ENCODE measurements at regions not wholly inside any gene's neighbourhood (a gene's known extent, or its start where the extent isn't known, plus 50 kb on each side); places are given as distances from the start of the nearest gene placed in this dataset.
A peak's percentile ranks its signal among the peaks of the same experiment; 100 is the strongest.
"Not testable (repeated sequence)": the region's sequence is repeated elsewhere in the genome, so short reads cannot be mapped to it uniquely, and the experiment has no call there.

DNA sequence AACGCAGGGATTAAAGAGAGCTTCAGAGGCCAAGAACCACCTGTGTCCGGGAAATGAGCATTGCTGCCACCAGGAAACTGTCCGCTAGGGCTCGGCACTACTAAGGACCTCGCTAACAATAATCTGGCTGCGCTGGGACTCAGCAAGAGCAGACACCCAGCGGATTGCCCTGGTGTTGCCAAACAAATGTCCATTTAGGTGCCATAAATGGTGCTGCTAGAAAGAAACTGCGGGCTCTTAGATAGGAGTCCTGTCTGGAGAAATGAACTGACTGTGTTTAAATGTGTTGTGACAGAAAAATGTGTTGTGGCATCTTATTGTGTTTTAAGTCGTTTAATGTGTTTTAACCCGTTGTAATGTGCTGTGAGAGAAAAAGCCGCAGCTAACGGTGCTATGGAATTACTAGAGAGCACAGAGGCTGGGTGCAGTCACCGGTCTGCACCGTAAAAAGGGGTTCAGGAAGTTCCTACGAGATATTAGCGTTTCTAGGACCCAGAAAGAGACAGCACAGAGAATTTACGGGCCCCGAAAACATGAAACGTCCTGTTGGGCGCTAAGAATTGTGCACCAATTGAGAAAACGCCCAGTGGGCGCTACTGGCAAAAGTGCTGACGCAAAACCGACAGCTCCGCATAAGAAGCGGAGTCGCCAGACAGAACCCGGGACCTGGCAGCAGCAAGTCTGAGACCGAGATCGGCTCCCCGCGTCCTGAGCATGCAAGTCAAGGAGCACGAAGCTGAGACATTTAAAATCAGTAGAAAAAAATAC lies 90.6 kb downstream of the ANXA2R start:
- peak; percentile 82 for DNase-seq

DNA sequence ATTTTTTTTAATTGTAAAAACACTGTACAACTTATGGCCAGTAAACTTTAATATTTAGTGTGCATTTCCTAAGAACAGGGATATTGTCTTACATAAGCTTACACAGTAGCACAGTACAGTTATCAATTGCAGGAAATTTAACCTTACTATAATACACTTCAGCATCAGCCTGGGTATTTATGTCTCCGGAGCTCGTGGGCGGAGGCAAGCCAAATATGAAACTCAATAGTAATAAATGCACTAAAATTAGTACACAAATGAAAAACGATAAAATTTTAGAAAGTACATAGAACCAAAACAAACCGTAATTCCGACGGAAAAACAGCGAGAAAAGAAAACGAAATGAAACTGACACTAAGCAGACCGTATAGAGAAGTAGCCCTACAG lies 91.2 kb downstream of the ANXA2R start:
- no peak for DNase-seq

DNA sequence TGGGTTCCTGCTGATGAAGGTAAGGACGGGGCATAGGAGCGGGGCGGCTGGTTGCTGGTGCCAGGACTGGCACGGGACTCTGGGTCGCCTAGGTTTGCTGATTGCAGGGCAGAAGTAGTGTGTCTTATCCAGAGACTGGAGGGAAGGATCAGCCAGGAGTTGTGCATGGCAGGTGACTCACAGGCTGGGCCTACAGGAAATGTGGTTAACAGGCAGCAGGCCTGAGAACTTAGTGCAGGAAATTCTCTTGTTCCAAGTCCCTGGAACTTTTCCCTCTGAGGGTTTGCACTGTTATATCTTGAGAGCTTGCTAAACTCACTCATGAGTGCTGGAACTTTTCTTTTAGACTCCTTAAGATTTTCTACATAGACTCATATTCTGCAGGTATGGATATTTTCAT lies 95.1 kb downstream of the ANXA2R start:
- no peak for DNase-seq

DNA sequence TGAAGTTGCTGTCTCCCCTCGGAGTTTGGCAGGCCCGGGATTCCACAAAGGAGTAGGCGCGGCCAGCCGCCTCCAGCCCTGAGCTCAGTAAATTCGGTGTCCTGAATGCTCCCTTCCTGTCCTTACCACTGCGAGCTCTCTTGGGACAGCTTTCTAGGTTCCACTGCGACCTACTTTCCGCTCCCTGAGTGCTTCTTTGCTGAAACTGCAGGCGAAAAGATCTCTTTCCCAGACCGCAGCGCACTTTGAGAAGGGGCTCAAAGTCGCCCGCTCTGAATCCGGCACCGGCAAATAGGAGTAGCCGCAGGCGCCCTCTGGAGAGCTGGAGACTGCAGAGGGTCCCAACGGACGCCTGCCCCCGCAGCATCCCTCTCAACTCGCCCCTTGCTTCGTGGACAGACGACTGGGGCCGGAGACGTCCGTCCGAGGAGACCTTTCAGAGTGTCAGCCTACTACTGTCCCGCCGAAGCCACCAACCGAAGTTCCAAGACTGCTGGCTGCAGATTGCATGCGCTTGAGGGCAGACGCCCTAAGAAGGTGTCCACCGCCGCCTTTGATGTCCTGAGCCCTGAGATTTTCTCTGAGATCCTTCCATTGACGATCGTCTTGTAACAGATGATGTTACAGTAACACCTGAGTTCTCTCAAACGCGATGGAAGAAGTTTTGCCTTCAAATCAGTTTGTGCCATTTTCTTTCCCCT lies 96.0 kb downstream of the ANXA2R start:
- no peak for DNase-seq

DNA sequence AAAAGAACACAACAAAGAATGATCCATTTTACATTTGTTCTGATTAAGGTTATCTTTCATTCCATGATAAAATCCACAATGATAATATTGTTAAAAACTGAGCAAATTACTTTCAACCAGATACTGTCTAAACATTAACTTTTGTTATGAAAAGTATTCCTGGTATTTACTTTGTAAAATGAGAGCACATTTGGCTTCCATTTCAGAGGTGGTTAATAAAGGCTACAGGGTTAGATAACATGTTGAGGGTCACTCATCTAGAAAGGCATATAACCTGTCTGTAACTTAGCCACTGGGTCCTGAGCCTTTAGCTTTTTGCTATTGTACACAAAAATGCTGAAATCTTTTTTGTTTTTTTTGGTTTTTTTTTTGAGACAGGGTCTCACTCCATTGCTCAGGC lies 99.3 kb downstream of the ANXA2R start:
- no peak for DNase-seq

DNA sequence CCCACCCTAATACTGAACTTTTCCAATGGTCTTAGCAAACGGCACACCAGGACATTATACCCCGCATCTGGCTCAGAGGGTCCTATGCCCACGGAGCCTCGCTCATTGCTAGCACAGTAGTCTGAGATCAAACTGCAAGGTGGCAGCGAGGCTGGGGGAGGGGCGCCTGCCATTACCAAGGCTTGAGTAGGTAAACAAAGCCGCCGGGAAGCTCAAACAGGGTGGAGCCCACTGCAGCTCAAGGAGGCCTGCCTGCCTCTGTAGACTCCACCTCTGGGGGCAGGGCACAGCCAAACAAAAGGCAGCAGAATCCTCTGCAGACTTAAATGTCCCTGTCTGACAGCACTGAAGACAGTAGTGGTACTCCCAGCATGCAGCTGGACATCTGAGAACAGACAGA lies 108.1 kb downstream of the ANXA2R start:
- DNase-seq, result not testable (repeated sequence)

DNA sequence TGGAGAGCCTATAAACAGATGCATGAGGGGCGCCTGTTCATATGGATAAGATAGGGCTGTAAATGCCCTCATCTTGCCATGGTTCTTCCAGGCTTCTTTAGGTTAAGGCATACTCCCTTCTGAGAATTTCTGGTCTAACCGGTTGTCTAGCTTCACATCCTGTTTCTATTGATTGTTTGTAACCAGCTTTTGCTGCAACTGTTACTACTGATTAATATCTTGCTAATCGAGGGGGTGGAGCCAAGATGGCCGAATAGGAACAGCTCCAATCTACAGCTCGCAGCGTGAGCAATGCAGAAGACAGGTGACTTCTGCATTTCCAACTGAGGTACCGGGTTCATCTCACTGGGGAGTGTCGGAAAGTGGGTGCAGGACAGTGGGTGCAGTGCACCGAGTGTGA lies 108.7 kb downstream of the ANXA2R start:
- DNase-seq, result not testable (repeated sequence)

DNA sequence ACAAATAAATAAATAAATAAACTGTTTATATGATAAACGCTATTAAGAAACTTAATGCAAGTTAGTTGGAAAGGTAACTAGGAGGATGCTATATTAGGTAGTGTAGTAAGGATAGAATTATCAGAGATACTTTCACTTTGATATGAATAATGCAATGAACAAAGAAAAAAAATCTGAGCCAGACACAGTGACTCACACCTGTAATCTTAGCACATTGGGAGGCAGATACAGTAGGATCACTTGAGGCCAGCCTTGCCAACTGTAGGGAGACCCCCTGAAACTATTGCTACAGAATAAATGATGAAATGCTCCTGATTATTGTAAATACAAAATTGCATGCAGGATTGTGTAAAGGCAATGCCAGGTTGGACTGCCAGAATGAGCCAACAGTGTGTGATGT lies 109.2 kb downstream of the ANXA2R start:
- DNase-seq, result no peak

DNA sequence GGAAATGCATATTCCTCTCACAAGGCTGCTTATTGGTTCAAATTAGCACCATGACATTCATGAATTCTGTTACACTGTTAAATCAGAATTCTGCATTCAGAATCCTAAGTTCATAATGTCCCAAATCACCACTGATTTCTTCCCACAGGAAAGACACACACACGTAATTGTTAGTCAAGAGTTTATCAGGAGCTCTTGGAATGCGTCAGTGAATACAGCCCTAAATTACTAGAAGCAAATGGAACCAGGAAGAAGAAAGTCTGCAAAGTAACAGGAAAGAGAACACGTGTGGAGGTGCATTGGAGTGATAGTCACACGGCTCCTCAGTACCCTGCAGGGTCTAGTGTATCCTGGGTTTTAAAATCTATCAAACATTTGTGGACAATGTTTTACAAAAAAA lies 110.2 kb downstream of the ANXA2R start:
- DNase-seq, result no peak

DNA sequence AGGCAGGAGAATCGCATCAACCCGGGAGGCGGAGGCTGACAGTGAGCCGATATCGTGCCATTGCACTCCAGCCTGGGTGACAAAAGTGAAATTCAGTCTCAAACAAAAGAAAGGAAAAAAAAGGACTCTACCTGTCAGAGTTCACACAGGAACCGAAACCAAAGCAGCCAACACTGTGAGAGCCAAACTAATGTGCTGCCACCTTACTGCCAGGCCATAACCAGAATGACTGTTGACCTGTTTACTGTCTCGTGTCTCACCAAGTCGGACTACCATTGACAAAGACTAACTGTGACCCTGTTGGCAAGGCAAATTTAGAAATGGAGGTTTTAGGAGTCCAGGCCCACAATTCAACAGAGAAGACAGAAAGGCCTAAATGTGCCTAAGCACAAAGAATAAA lies 112.4 kb downstream of the ANXA2R start:
- no peak for DNase-seq

DNA sequence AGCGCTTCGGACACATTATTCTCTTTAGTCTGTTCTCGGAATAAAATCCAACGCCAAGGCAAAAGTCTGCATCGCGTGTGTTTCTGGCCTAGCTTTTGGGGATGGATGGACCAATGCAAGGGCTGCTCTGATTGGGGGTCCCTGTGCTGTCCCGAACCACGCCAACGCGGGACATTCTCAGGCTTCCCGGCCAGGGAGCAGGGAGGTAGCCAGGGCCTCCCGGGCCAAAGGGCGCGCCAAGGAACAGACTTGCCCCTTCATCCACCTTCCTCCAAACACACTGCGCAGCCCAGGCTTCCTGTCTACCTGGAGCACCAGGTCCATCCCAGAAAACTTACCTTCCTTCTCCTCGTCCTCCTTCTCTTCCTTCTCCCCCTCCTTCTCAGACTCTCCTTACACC lies 113.0 kb upstream of the SELENOP start:
- DNase-seq, result no peak

DNA sequence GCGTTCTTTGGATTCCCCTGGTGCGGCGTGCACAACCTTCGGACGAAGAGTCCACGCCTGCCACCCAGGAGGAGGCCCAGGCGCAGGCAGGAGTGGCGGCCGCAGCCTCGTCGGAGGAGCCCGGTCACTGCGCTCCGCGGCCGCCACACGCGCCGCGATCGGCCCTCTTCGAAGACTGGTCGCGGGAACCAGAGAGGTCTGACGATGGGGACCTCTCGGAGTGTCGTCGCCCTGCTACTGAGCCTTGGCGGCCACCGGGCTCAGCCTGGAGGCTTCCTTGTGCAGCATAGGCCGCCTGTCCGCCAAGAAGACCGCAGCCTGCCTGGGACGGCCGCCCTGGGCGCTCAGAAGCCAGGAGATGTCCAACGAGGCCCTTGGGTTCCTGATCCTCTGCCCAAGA lies 112.5 kb upstream of the SELENOP start:
- no peak for DNase-seq

DNA sequence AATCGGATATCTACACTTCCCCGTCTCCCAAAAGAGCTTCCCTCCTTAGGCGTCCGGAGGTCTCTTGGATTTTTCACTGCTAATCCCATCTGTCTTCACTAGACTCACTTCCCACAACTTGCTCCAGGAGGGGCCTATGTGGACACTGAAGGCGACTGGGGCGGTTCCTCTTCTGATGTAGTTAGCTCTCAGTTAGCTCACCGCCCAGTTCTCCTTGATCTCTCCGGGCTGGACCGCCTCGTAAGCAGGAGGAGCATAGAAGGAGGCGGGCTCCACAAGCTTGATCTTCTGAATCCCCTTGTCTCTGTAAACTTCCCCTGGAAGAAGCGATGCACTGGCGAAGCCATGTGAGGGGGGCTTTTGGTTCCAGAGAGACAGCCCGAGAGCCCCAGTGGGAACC lies 112.0 kb upstream of the SELENOP start:
- no peak for DNase-seq

DNA sequence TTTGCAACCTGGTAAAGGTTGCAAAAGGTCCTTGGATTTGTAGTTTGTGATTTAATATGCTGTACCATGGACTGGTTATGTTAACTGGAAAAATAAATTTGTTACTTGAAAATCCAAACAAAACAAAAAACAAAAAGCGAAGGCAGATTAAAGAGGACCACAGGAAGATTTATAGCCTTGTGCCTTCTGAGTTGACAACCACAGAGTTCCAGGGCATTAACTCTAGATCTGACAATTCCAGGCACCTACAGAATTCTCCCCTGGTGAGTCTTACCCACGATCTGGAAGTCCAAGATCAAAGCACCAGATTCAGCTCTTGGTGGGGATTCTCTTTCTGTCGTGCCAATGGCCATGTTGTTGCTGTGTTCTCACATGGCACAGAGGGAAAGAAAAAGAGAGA lies 107.9 kb upstream of the SELENOP start:
- DNase-seq, result no peak

DNA sequence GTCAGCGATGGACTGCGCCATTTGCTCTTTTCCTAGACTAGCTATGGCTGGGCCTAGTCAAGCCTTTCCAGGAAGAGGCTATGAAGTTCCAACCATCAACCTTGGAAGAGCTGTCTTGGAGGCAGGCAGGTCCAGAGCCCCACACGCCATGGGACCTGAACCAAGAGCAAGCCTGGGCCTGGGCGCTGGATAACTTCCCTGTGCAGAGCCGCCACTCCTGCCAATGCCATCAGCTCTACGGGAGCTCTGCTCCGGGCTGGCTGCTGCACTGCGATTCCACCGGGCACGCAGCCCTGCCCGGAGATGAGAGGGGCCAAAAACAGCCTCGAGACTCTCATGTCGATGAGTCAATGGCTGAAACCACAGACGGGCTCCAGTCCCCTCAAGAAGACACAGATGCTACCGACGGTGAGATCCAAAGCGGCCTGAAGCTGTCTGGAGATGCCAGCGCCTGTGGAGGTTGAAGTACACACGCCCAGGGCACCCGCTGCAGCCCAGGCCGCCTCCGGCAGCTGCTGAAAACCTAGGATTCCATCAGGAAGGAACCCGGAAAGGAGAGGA lies 103.7 kb upstream of the SELENOP start:
- no peak for DNase-seq

DNA sequence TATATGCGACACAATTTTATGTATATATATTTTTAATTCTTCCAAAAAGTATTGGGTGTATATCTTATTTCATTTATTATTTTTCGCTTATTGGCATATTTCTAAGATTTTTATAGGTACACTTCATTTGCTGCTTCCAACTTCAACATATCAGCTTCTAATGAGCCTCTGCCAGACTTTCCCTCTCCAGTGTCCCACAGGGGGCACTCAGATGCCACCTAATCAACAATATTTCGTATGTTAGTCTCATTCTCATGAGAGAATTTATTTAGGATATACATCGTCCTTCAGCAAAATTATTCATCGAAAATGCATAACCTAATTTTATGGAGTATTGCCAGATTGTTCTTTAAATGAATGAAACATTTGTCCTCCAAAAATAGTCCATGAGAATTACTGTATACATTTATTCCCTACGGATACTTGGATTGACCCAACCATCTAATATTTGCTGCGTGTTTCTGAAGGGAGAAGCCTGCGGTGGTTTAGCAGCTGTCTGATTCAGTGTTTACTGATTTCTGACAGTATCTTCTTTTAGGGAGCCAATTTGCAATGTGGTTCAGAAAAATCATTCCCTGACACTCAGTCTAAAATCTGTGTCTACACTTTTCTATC lies 100.6 kb upstream of the SELENOP start:
- DNase-seq, result peak; percentile 70

DNA sequence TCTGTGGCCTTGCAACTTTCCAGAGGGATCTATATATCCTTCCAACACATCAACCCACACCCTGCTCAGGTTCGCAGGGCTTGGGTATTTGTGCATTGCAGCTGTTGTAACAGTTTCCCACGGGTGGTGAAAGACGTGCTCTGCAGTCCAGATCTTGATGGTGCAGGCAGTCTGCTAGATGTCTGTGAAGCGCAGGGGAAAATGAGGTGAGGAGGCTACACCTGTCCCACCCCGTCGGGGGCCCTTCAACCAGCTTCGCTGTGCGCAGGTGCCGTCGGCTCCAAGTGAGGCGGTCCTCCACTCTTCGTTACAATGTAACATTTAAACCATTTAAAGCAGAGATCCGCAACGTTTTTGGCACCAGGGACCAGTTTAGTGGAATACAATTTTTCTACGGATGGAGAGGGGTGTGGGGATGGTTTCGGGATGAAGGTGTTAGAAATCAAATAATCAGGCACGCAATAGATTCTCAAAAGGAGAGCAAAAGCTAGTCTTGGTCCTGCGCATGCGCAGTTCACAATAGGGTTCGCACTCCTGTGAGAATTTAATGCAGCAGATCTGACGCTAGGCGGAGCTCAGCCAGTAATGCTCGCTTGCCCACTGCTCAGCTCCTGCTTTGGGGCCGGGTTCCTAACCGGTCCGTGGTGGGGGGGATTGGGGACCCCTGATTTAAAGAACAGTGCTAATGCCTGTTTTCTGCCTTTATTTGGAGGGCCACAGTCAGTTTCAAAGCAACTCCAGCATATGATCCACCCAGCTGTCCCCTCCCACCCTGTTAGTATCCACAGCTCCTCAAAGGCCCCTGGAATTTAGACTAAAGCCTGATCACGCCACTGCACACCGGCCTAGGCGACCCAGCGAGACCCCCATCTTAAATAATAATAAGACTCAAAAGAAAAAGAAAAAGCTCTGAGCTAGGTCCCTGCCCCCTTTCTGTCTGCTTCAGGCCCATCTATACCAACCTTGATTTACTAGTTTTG lies 97.1 kb upstream of the SELENOP start:
- peak; percentile 93 for DNase-seq

DNA sequence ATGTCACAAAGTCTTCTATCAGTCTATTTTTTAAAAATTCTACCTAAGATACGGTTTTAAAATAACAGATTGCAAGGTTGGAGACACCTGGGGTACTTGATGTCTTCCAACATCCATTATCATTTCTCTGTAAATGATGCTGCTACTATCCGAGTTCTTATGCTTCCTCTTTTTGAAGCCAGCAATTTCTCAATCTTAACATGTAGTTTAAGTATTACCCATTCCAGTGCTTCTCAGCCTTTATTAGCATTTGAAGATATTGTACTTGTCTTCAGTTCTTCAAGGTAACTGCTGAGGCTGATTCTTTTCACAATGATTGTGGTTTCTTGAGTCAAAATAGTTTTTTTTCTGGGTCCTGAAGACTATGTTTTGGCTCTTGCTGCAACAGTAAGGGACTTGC lies 96.4 kb upstream of the SELENOP start:
- no peak for DNase-seq

DNA sequence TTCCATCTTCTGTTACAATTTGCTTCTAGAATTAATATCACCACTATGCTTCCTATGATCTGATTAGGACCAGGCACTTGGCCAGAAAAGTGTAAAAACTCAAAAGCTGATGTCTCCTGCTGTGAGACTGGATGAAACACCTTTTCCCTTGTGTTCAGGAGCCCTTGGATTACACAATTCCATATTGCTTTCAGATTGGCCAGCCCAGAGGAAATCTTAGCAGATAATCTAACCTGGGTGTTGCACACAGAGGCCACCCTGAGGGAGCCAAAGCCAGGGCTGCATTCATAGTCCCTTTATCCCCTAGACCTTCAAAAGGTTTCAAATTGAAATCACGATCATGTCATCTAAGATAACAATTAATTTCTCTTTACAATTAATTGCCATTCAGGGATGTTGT lies 94.1 kb upstream of the SELENOP start:
- no peak for DNase-seq

DNA sequence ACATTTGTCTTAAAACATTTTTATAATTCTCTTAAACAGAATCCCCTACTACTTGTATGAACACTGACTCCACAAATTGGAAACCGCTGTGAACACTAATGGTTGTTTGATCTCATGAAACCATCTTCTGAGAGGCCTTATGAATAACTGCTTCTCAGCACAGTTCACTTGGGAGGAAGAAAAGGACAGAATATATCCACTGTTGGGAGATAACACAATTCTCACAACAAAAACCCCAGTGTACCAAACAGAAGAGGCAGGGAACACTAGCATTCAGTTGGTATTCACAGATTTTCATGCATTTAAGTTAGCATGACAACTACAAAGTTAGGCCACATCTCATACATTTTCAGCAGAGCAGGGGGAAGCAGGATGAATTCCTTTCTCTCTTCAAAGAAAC lies 89.0 kb upstream of the SELENOP start:
- DNase-seq, result no peak

DNA sequence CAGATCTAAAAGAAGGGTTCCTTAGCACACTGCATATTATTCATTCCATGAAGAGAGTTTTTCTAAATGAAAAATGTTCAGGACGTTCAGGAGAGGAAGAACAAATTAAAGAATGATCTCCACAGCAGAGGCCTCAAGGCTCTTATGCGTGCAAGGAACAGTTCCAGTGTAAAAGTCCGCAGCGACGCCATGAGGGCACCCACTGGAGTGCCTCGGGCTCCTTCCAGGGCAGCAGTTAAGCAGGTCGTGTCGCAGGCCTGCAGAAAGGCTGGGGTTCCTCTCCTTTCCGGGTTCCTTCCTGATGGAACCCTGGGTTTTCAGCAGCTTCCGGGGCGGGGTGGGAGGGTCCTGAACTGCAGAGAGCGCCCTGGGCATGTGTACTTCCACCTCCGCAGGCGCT lies 87.1 kb upstream of the SELENOP start:
- no peak for DNase-seq

DNA sequence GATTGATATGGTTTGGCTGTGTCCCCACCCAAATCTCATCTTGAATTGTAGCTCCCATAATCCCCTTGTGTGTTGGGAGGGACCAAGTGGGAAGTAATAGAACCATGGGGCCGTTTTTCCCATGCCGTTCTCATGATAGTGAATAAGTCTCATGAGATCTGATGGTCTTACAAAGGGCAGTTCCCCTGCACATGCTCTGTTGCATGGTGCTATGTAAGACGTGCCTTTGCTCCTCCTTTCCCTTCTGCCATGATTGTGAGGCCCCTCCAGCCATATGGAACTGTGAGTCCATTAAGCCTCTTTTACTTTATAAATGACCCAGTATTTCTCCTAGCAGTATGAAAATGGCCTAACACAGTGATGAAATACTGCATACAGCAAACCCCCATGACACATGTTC lies 84.8 kb upstream of the SELENOP start:
- DNase-seq, result no peak

DNA sequence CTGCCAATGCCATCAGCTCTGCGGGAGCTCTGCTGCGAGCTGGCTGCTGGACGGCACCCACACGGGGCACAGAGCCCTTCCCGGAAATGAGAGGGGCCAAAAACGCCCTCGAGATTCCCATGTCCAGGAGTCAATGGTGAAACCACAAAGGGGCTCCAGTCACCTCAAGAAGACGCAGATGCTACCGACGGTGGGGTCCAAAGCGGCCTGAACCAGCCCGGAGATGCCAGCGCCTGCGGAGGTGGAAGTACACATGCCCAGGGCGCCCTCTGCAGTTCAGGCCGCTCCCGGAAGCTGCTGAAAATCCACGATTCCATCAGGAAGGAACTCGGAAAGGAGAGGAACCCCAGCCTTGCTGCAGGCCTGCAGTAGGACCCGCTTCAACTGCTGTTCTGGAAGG lies 82.4 kb upstream of the SELENOP start:
- no peak for DNase-seq
